ENCODE measurements at regions not wholly inside any gene's neighbourhood (a gene's known extent, or its start where the extent isn't known, plus 50 kb on each side); places are given as distances from the start of the nearest gene placed in this dataset.
"Not testable (repeated sequence)": the region's sequence is repeated elsewhere in the genome, so short reads cannot be mapped to it uniquely, and the experiment has no call there.

GRCh38 chr1:145164360-145164759, 68.6 kb downstream of the FAM72D start:
- TF ChIP-seq CTCF (IDR thresholded peaks at IDR 0.05); ZFX (IDR thresholded peaks at IDR 0.05; ENCODE audit: borderline replicate concordance): not testable (repeated sequence)
